GM23338 (cell line): ENCODE measurements at regions not wholly inside any gene's neighbourhood (a gene's known extent, or its start where the extent isn't known, plus 50 kb on each side); places are given as distances from the start of the nearest gene placed in this dataset.

Experiments used
- ATAC-seq: fragments of 200-7000 bp; cut with Tn5 transposase; 3 replicates; pipeline ENCODE4 v1.9.1; 2020
- DNase-seq: peaks from one replicate; pipeline ENCODE4 v3.0.0-alpha.2; 2015; ENCODE audit warnings: low spot score
- H2AFZ ChIP-seq: fragments of 200-600 bp; sonication (generic); 2 replicates; pipeline ENCODE4 v1.8.0; 2016; ENCODE audit warnings: antibody characterized with exemption, mild to moderate bottlenecking, moderate library complexity
- H3F3A ChIP-seq: fragments of 200-600 bp; sonication (generic); replicated peaks from 2 replicates; pipeline ENCODE4 v1.8.0; 2017; ENCODE audit warnings: antibody characterized with exemption, mixed run types, low read depth
- H3K27ac ChIP-seq: fragments of 200-600 bp; sonication (generic); 2 replicates; pipeline ENCODE4 v1.6.1; 2016; ENCODE audit warnings: low read depth
- H3K27me3 ChIP-seq: fragments of 200-600 bp; sonication (generic); 2 replicates; pipeline ENCODE4 v1.8.0; 2016; ENCODE audit warnings: mild to moderate bottlenecking, mixed run types, moderate library complexity; ENCODE audit not compliant: insufficient read depth
- H3K36me3 ChIP-seq: fragments of 200-600 bp; sonication (generic); 2 replicates; pipeline ENCODE4 v1.8.0; 2016; ENCODE audit warnings: mild to moderate bottlenecking; ENCODE audit not compliant: insufficient read depth
- H3K4me1 ChIP-seq: fragments of 200-600 bp; sonication (generic); 2 replicates; pipeline ENCODE4 v1.8.0; 2016; ENCODE audit warnings: mild to moderate bottlenecking, moderate library complexity; ENCODE audit not compliant: insufficient read depth
- H3K4me2 ChIP-seq: fragments of 200-600 bp; sonication (generic); 2 replicates; pipeline ENCODE4 v1.7.1; 2017; ENCODE audit warnings: mixed run types
- H3K4me3 ChIP-seq: fragments of 200-600 bp; sonication (generic); 2 replicates; pipeline ENCODE4 v1.6.1; 2016; ENCODE audit warnings: mixed run types
- H3K79me2 ChIP-seq: fragments of 200-600 bp; sonication (generic); replicated peaks from 2 replicates; pipeline ENCODE4 v1.8.0; 2017; ENCODE audit warnings: mild to moderate bottlenecking; ENCODE audit not compliant: insufficient read depth
- H3K9me2 ChIP-seq: fragments of 200-600 bp; sonication (generic); 2 replicates; pipeline ENCODE4 v1.8.0; 2017; ENCODE audit not compliant: insufficient read depth
- H4K20me1 ChIP-seq: fragments of 200-600 bp; sonication (generic); replicated peaks from 2 replicates; pipeline ENCODE4 v1.8.0; 2017; ENCODE audit warnings: mild to moderate bottlenecking; ENCODE audit not compliant: insufficient read depth
- H3K27ac Mint-ChIP-seq: 2 replicates; pipeline ENCODE4 v1.8.0; 2020; ENCODE audit warnings: inconsistent platforms, mild to moderate bottlenecking, moderate library complexity, mixed read lengths
- H3K27me3 Mint-ChIP-seq: 3 replicates; pipeline ENCODE4 v1.8.0; 2022; ENCODE audit warnings: low read depth, mild to moderate bottlenecking, moderate library complexity, mixed read lengths, inconsistent platforms; ENCODE audit not compliant: insufficient read depth, poor library complexity
- H3K36me3 Mint-ChIP-seq: 3 replicates; pipeline ENCODE4 v1.8.0; 2021; ENCODE audit warnings: low read depth, mild to moderate bottlenecking, inconsistent platforms, moderate library complexity, mixed read lengths
- H3K4me1 Mint-ChIP-seq: 3 replicates; pipeline ENCODE4 v1.8.0; 2020; ENCODE audit warnings: mild to moderate bottlenecking, inconsistent platforms, mixed read lengths
- H3K4me3 Mint-ChIP-seq: 3 replicates; pipeline ENCODE4 v1.8.0; 2021; ENCODE audit warnings: moderate library complexity, mild to moderate bottlenecking, inconsistent platforms, mixed read lengths
- H3K9me3 Mint-ChIP-seq: 3 replicates; pipeline ENCODE4 v1.8.0; 2020; ENCODE audit warnings: moderate library complexity, mild to moderate bottlenecking, inconsistent platforms, mixed read lengths
- CREB1 ChIP-seq: fragments of 250-450 bp; sonication (Bioruptor Pico); IDR thresholded peaks from 2 replicates; pipeline ENCODE4 v1.5.0; 2020; ENCODE audit warnings: low read depth, mild to moderate bottlenecking, moderate library complexity
- CTCF ChIP-seq, 2 experiments: fragments of 200-600 bp in 1 of 2; sonication (generic) in 1 of 2; conservative IDR thresholded peaks; 2 replicates each; pipeline versions ENCODE4 v1.5.1 to v1.6.1; 2016 to 2017; ENCODE audit warnings: antibody characterized with exemption in 2 of 2, low read depth in 2 of 2, mild to moderate bottlenecking in 2 of 2, moderate library complexity in 1 of 2
- ETS1 ChIP-seq: IDR thresholded peaks from 2 replicates; pipeline ENCODE4 v1.6.1; 2016; ENCODE audit warnings: antibody characterized with exemption
- EZH2 ChIP-seq: fragments of 200-600 bp; sonication (generic); IDR thresholded peaks from one replicate; pipeline ENCODE4 v1.8.0; 2017; ENCODE audit warnings: antibody characterized with exemption, mild to moderate bottlenecking, low read depth; ENCODE audit not compliant: unreplicated experiment
- EZH2phosphoT487 ChIP-seq: fragments of 200-600 bp; sonication (generic); IDR thresholded peaks from one replicate; pipeline ENCODE4 v1.8.1; 2018; ENCODE audit warnings: antibody characterized with exemption; ENCODE audit not compliant: unreplicated experiment
- NANOG ChIP-seq: IDR thresholded peaks from 2 replicates; pipeline ENCODE4 v1.6.1; 2016; ENCODE audit warnings: antibody characterized with exemption, borderline replicate concordance
- STAT1 ChIP-seq: IDR thresholded peaks from one replicate; pipeline ENCODE4 v1.6.1; 2016; ENCODE audit warnings: antibody characterized with exemption; ENCODE audit not compliant: unreplicated experiment
- ZNF114 ChIP-seq: fragments of 250-450 bp; sonication (Bioruptor Pico); IDR thresholded peaks from 2 replicates; pipeline ENCODE4 v1.5.0; 2020; ENCODE audit warnings: mild to moderate bottlenecking, moderate library complexity
- ZNF331 ChIP-seq: fragments of 250-450 bp; sonication (Bioruptor Pico); IDR thresholded peaks from 2 replicates; pipeline ENCODE4 v1.5.0; 2020; ENCODE audit warnings: low read depth, mild to moderate bottlenecking, moderate library complexity
- ZNF462 ChIP-seq: fragments of 250-450 bp; sonication (Bioruptor Pico); IDR thresholded peaks from 2 replicates; pipeline ENCODE4 v1.5.0; 2020; ENCODE audit warnings: mild to moderate bottlenecking, moderate library complexity

- peaks cover 4% of the 10 kb centered on the region for H3K27me3 Mint-ChIP-seq
- H3K4me1 Mint-ChIP-seq = peaks cover 4% of the 10 kb centered on the region; the same call in 1 of the 3 replicates
- H3K27ac ChIP-seq = no peak overlapping the region
- no peaks in the 10 kb centered on the region for H3K79me2 ChIP-seq
- H3K36me3 ChIP-seq = no peaks in the 10 kb centered on the region
- no peak overlapping the region for H3K27ac Mint-ChIP-seq
- TF ChIP-seq NANOG (no peak), CTCF (conservative IDR thresholded peaks at IDR 0.05; ENCODE audit: low read depth in 2 of 2) (no peak), ZNF114 (no peak), STAT1 (no peak), ZNF331 (CRISPR knock-in tag) (no peak), ZNF462 (CRISPR knock-in tag) (no peak), ETS1 (no peak), EZH2 (no peak), EZH2phosphoT487 (no peak), CREB1 (CRISPR knock-in tag) (no peak)
- no peaks in the 10 kb centered on the region for H3F3A ChIP-seq
- H2AFZ ChIP-seq = no peak overlapping the region
- H3K4me3 ChIP-seq = no peak overlapping the region
- H3K9me3 Mint-ChIP-seq = no peaks in the 10 kb centered on the region; the same call in 2 of the 3 replicates
- H3K4me3 Mint-ChIP-seq = no peak overlapping the region
- no peaks in the 10 kb centered on the region for H3K9me2 ChIP-seq
- ATAC-seq (no peak), DNase-seq (no peak)
- no peaks in the 10 kb centered on the region for H3K36me3 Mint-ChIP-seq
- H4K20me1 ChIP-seq = no peaks in the 10 kb centered on the region
- no peaks in the 10 kb centered on the region for H3K27me3 ChIP-seq
- H3K4me1 ChIP-seq = no peaks in the 10 kb centered on the region
- no peak overlapping the region for H3K4me2 ChIP-seq
Observed at GRCh38 chr22:33109514-33110430, 51.6 kb upstream of the SYN3 start.
